MCF 10A (cell line): ENCODE measurements at regions not wholly inside any gene's neighbourhood (a gene's known extent, or its start where the extent isn't known, plus 50 kb on each side); places are given as distances from the start of the nearest gene placed in this dataset.

ENCODE experiments used
- BruUV-seq: library from RNA; stranded (reverse); fragments of 400-500 nt; replicated peaks from 2 replicates; lab custom pipeline; 2021; lab: Mats Ljungman, UMichigan
- CTCF ChIA-PET: fragments of 300-600 bp; sonication (Branson Sonifier 250); formaldehyde crosslinking; extraction: SDS; loops from one replicate; lab custom pipeline; 2021; ENCODE audit warnings: antibody characterized with exemption, inconsistent platforms; lab: Yijun Ruan, JAX
- POLR2A ChIA-PET: fragments of 300-600, 350-650 bp; sonication (Branson Sonifier 250); formaldehyde crosslinking; extraction: SDS; loops from one replicate; lab custom pipeline; 2020; ENCODE audit warnings: antibody characterized with exemption, inconsistent platforms; lab: Yijun Ruan, JAX
- DNase-seq: peaks from one replicate; pipeline ENCODE4 v3.0.0-alpha.2; 2018; ENCODE audit not compliant: unreplicated experiment
- H3K27ac Mint-ChIP-seq: one replicate; pipeline ENCODE4 v1.8.0; 2022; ENCODE audit warnings: mild to moderate bottlenecking, low read depth, mixed read lengths; ENCODE audit not compliant: unreplicated experiment
- H3K27me3 Mint-ChIP-seq: one replicate; pipeline ENCODE4 v1.8.0; 2022; ENCODE audit warnings: mixed read lengths; ENCODE audit not compliant: insufficient read depth, unreplicated experiment
- H3K36me3 Mint-ChIP-seq: one replicate; pipeline ENCODE4 v1.8.0; 2022; ENCODE audit warnings: mild to moderate bottlenecking, moderate library complexity, mixed read lengths; ENCODE audit not compliant: insufficient read depth, unreplicated experiment
- H3K4me1 Mint-ChIP-seq: one replicate; pipeline ENCODE4 v1.8.0; 2022; ENCODE audit warnings: mixed read lengths; ENCODE audit not compliant: insufficient read depth, unreplicated experiment
- H3K4me3 Mint-ChIP-seq: one replicate; pipeline ENCODE4 v1.8.0; 2022; ENCODE audit warnings: mild to moderate bottlenecking, moderate library complexity, mixed read lengths; ENCODE audit not compliant: unreplicated experiment
- H3K9me3 Mint-ChIP-seq: one replicate; pipeline ENCODE4 v1.8.0; 2022; ENCODE audit warnings: mixed read lengths; ENCODE audit not compliant: unreplicated experiment
- intact Hi-C: fragments of 100-400 bp; cut with micrococcal nuclease; formaldehyde crosslinking; loops from 2 replicates; pipeline ENCODE4 v1.14.1; 2022
- TF ChIP-seq, protein P1 (sequence below): fragments of 200-600 bp; IDR thresholded peaks from one replicate; pipeline ENCODE4 v1.8.0; 2022; ENCODE audit warnings: antibody characterized with exemption, mild to moderate bottlenecking; ENCODE audit not compliant: unreplicated experiment

- ChIA-PET CTCF (no interaction called here), POLR2A (no interaction called here)
- peaks cover 41% of the 10 kb centered on the region for H3K27me3 Mint-ChIP-seq
- peaks cover 7% of the 10 kb centered on the region for H3K9me3 Mint-ChIP-seq
- BruUV-seq = no TSS peak
- intact Hi-C loops = no loop called here
- TF ChIP-seq, protein P1, sequence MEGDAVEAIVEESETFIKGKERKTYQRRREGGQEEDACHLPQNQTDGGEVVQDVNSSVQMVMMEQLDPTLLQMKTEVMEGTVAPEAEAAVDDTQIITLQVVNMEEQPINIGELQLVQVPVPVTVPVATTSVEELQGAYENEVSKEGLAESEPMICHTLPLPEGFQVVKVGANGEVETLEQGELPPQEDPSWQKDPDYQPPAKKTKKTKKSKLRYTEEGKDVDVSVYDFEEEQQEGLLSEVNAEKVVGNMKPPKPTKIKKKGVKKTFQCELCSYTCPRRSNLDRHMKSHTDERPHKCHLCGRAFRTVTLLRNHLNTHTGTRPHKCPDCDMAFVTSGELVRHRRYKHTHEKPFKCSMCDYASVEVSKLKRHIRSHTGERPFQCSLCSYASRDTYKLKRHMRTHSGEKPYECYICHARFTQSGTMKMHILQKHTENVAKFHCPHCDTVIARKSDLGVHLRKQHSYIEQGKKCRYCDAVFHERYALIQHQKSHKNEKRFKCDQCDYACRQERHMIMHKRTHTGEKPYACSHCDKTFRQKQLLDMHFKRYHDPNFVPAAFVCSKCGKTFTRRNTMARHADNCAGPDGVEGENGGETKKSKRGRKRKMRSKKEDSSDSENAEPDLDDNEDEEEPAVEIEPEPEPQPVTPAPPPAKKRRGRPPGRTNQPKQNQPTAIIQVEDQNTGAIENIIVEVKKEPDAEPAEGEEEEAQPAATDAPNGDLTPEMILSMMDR = no peak
- no peak overlapping the region for H3K4me3 Mint-ChIP-seq
- no peaks in the 10 kb centered on the region for H3K4me1 Mint-ChIP-seq
- H3K27ac Mint-ChIP-seq = no peak overlapping the region
- no peak for DNase-seq
- H3K36me3 Mint-ChIP-seq = no peaks in the 10 kb centered on the region
Observed at GRCh38 chr7:4513450-4513849, 168.6 kb upstream of the FOXK1 start.

- no peaks in the 10 kb centered on the region for H3K9me3 Mint-ChIP-seq
Observed at GRCh38 chr7:4519819-4520520, 162.1 kb upstream of the FOXK1 start.

DNA sequence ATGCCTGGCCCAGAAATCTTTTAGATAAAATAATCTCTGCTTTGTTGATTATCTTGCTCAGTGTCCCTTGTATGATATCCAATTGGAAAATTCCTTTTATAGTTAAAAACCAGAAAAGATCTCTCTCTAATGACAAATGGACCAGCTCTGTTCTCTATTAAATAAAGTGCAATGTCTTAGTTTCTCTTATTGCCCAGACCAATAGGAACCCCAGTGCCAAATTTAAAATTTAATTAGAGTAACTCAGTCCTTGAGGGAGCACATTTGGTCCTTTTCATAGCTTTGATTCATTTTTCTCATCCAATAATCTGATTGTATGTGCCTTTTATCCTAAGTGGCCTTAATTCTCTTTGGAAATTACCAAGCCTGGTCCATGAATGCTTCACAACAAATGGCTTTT, 158.9 kb upstream of the FOXK1 start:
- ChIA-PET POLR2A (no interaction called here), CTCF (interaction anchor here (0.7 kb wide), 1 partner anchor 651 kb away, joined by 3 read pairs; no protein-coding TSS in a partner anchor)
- H3K36me3 Mint-ChIP-seq = no peaks in the 10 kb centered on the region
- no peak for DNase-seq
- H3K27me3 Mint-ChIP-seq = peaks cover 32% of the 10 kb centered on the region
- peaks cover 6% of the 10 kb centered on the region for H3K4me1 Mint-ChIP-seq
- no peaks in the 10 kb centered on the region for H3K9me3 Mint-ChIP-seq
- no peak overlapping the region for H3K4me3 Mint-ChIP-seq
- TF ChIP-seq, protein P1 = no peak
- intact Hi-C loops = no loop called here
- no peak overlapping the region for H3K27ac Mint-ChIP-seq
- no TSS peak for BruUV-seq

More at GRCh38 chr7:4519819-4520520, 162.1 kb upstream of the FOXK1 start:
- BruUV-seq = no TSS peak
- intact Hi-C loops = no loop called here
- no peak overlapping the region for H3K4me3 Mint-ChIP-seq
- H3K4me1 Mint-ChIP-seq = peaks cover 6% of the 10 kb centered on the region
- no peak overlapping the region for H3K27ac Mint-ChIP-seq
- TF ChIP-seq, protein P1 = no peak
- POLR2A ChIA-PET = no interaction called here
- DNase-seq = peak; percentile 4
- H3K27me3 Mint-ChIP-seq = peaks cover 53% of the 10 kb centered on the region
- CTCF ChIA-PET = interaction anchor here (0.6 kb wide), 1 partner anchor 42 kb away, joined by 3 read pairs; no protein-coding TSS in a partner anchor
- H3K36me3 Mint-ChIP-seq = no peaks in the 10 kb centered on the region

DNA sequence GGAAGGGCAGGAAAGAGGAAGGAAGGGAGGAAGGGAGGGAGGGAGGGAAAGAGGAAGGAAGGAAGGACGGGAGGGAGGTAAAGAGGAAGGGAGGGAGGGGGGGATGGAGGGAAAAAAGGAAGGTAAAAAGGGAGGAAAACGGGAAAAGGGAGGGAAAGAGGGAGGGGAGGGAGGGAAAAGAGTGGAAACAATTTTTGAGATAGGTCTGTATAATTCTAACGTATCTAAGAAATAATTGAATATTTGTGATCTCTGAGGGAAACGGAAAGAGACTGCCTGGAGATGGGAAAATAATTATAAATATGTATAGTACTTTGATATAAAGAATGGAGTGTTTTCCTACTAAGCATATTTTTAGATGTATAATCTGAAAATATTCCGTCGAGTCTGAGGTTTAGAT, 158.2 kb upstream of the FOXK1 start:
- intact Hi-C loops = no loop called here
- no peaks in the 10 kb centered on the region for H3K36me3 Mint-ChIP-seq
- no peak for DNase-seq
- POLR2A ChIA-PET = no interaction called here
- H3K27me3 Mint-ChIP-seq = peaks cover 32% of the 10 kb centered on the region
- H3K27ac Mint-ChIP-seq = no peak overlapping the region
- CTCF ChIA-PET = no interaction called here
- H3K9me3 Mint-ChIP-seq = no peaks in the 10 kb centered on the region
- no TSS peak for BruUV-seq
- TF ChIP-seq, protein P1 = no peak
- no peak overlapping the region for H3K4me3 Mint-ChIP-seq
- peaks cover 6% of the 10 kb centered on the region for H3K4me1 Mint-ChIP-seq
